PC-9 (cell line): ENCODE measurements at regions not wholly inside any gene's neighbourhood (a gene's known extent, or its start where the extent isn't known, plus 50 kb on each side); places are given as distances from the start of the nearest gene placed in this dataset.

Experiments used
- EZH2 ChIP-seq: fragments of 200-600 bp; sonication (generic); IDR thresholded peaks from 2 replicates; pipeline ENCODE4 v1.8.0; 2017; ENCODE audit warnings: antibody characterized with exemption, low read depth
- TF ChIP-seq, protein P1 (sequence below): fragments of 200-600 bp; sonication (generic); conservative IDR thresholded peaks from 2 replicates; pipeline ENCODE4 v1.6.1; 2017; ENCODE audit warnings: mixed run types, antibody characterized with exemption, mild to moderate bottlenecking, moderate library complexity

DNA sequence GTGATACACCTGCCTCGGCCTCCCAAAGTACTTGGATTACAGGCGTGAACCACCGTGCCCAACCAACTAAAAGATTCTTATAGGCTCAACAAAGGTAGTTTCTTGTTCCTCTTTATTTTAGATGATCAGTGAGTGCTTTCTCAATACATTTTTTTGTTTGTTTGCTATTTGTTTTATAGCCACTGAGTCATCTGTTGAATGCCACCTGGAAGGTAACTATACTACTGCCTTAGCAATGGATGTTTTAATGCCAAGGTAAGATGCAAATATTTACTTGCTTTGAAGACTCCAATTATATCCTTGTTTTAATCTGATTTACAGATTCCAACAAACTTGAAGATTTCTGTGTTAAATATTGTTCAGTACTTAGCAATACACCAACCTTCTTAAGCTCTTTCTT, 2807.4 kb upstream of the PCDH20 start:
- TF ChIP-seq EZH2 = no peak
- TF ChIP-seq, protein P1, sequence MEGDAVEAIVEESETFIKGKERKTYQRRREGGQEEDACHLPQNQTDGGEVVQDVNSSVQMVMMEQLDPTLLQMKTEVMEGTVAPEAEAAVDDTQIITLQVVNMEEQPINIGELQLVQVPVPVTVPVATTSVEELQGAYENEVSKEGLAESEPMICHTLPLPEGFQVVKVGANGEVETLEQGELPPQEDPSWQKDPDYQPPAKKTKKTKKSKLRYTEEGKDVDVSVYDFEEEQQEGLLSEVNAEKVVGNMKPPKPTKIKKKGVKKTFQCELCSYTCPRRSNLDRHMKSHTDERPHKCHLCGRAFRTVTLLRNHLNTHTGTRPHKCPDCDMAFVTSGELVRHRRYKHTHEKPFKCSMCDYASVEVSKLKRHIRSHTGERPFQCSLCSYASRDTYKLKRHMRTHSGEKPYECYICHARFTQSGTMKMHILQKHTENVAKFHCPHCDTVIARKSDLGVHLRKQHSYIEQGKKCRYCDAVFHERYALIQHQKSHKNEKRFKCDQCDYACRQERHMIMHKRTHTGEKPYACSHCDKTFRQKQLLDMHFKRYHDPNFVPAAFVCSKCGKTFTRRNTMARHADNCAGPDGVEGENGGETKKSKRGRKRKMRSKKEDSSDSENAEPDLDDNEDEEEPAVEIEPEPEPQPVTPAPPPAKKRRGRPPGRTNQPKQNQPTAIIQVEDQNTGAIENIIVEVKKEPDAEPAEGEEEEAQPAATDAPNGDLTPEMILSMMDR = no peak
